EL (cell line): ENCODE measurements at regions not wholly inside any gene's neighbourhood (a gene's known extent, or its start where the extent isn't known, plus 50 kb on each side); places are given as distances from the start of the nearest gene placed in this dataset.

ENCODE experiments used
- DNase-seq: peaks from one replicate; pipeline ENCODE4 v3.0.0-alpha.2; 2016

DNA sequence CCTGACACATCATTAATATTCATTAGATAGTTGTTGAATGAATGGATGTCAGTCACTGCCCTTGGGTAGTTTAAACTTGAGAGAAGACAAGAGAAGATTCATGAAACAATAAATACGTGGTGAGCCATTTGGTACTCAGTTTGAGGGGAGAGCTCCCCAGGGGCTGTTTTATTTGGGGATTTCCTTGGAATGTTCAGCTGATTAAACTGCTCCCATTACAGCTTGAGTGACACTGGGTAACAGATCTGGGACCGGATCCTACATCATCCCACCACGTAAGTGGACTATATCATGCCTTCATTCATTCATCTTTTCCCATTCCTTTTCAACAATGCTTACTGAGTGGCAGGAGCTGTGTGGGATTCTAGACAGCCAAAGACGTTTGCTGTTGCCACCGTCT lies 162.0 kb downstream of the FAT3 start:
- DNase-seq, result no peak

DNA sequence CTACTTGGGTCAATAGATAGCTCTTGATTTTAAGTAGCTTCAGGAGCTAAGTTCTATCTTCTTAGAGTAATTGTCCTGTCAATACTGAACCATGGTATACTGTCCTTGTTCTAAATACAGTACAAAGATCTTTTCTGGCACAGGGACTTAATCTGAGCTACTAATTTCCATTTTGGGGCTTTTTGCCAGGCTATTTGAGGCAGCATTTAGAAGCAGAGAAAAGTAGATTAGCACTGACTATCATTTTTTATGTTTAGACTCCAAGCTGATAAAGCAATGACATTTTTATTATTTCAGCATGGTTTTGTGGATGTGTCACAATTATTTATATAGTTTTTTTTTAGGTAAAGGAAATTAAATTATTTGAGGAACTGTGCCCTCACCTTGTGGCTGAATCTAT lies 163.2 kb downstream of the FAT3 start:
- no peak for DNase-seq

DNA sequence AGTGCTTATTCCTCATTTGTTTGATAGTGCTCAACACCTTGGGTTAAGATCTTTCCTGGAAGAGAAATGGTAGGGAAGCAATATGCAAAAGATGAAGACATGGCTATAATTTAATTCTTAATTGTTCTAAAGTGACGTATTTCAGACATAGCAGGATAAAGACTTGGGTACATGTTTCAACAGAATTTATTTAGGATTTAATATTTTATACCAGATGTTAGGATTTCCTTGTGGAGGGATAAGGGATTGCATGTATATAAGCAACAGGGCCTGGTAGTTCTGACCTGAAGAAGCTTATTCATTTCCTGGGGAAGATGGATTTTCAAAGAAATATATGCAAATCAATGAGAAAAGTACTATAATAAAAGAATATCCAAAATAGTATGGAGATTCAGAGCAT lies 163.8 kb downstream of the FAT3 start:
- no peak for DNase-seq

DNA sequence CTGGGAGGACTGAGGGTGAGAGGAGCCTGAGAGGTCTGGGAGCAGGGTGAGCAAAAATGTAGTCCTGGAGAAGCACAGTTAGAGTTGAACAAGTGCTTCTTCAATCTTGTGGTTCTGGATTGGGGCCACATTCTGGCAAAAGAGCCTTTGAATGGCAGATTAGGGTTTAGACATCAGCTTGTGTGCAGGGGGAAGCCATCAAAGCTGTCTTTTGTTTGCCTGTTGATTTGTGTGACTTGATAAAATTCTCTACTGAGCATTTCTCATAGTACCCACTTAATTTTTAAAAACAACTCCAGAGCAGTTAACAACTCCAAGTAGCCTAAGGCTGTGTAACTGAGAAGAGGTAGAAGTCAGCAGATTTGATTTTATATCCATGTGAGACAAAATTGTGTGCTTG lies 166.2 kb downstream of the FAT3 start:
- no peak for DNase-seq

DNA sequence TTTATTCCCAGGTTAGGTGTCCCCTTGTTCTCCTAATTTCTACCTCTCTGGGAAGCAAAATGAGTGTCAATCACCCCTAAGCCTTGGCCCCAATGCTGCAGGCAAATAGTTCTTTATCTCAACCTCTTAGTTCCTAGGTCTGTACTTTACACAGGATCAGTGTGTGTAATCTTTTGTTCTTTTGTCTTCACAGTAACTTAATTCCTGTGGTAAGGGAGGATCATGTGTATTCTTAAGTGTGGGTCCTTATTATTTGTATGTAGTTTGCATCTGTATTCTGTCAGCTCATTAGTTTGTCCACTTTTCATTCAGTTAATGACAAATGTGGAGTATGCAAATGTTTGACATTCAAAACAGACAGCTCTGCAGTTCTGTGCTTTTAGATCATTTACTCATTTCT lies 166.7 kb downstream of the FAT3 start:
- no peak for DNase-seq

DNA sequence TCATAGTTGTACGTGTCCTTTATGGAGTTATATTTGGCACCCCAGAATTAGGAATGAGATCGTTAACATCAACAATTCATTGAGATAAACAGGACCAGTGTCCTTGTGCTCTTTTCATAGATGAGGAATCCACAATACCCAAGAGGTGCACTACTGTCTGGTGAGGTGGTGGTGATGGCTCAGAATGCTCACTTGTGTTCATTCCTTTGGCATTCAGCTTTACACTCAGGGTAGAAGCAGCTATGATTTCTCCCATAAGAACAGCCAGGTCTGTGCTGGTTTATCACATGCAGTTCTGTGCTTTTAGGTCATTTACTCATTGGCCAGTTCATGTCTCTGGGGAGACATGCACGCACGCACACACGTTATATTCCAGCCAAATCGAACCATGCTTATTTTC lies 167.2 kb downstream of the FAT3 start:
- no peak for DNase-seq

DNA sequence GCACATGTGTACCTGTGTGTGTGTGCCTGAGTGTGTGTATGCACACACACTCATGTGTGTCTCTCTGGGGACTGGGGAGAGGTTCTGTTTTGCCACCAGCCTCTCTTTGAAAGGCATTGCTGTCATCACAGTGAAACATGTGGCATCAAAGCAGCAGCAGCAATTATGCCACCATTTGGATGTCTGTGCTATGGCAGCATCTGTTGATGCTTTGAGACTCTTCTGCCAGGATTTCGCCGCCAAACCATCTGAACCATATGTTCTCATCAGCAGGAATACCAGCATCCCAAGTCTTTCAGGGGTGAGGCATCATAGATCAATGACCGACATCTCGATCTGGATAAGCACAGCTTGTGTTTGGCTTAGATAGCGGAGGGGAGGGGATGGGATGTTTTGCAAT lies 168.6 kb downstream of the FAT3 start:
- DNase-seq, result no peak

DNA sequence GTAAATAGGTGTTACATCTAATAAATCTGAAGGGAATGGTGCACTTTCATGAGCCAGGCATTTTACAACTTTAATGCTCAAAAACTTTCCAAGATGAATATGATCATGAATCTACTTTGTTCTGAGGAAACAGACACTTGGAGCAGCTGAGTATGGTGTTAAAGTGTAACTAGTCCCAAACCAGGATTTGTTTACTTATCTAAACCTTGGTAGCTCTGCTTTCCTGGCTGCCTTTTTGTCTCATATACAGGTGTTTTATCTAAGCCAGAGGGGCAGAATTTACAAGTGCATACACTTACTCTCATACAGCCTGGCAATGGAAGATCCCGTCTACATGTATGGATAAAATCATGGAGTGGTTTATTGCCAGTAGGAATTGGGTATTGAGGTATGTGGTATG lies 171.5 kb downstream of the FAT3 start:
- DNase-seq, result no peak

DNA sequence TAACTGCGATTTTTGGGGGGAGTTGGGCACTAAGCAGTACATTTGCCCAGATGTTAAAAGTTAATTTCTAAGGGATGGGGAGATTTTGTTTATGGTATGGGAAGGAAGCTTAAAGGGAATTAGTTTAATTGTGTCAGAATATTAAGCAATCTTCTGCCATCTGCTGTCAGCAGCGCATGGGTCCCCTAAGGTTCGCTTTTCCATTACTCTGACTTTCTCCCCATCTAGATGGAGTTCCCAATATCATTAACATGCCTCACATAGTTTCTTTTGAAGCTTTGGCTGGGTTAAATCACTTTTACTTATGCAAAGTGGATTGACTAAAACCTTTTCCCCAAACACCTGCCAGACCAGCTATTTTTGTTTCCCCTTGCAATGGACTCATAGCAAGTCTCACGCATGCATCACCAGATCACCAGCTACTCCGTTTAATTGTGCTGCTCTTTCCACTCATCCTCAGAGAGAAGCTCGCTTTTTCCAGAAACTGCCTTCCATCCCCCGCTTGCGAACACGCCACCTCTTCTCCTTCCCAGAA lies 172.7 kb downstream of the FAT3 start:
- no peak for DNase-seq

DNA sequence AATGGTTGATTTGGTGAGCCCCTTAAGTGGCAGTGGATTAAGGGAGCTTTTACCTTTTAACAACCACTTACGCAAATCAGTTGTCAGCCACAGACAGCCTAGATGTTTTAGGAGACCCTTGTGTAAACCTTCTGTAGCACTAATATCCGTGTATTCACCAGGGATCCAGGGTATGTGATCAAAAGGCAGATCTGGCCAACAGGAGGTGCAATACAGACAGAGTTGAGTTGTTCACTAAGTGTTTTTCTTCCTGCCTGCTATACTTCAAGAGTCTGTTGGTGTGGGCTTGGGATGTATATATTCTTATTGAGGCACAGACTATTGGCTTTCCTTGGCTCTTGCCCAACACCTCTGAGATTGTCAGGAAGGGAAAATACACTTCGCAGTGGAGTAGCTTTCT lies 175.1 kb downstream of the FAT3 start:
- DNase-seq, result no peak

DNA sequence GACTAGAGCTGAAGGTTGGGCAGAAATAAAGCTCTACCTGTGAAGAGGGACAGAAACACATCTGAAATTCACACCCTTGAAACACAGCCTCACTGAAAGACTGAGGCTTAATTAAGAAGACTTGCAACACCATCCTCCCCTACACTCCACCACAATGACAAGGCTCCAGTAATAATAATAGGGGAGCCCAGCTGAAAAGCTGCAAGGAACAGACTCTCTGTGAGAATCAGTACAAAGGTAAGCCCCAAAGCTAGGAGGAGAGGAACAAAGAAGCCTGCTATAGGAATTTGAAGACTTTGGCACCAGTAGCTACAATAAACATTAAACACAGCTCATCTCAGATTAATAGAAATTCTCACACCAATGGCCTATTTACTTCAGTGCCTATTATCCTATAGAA lies 176.9 kb downstream of the FAT3 start:
- no peak for DNase-seq

DNA sequence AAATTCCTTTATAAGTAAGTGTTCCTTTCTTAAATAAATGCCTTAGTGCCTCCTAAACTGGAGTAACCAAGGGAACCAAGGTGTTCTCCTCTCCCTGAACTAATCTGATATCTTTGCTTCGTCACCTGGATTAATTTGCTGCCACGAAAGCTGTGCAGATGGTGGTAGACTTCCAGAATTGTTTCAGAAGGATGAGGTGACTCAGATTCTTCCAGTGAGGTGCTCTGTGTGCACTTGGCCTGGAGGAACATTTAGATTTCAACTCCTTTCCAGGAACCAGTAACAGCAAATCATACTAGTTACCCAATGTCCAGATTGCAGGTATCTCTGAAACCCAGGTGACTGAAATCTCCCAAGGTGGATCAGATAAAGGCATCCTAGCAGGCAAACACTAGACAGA lies 181.9 kb downstream of the FAT3 start:
- DNase-seq, result no peak

DNA sequence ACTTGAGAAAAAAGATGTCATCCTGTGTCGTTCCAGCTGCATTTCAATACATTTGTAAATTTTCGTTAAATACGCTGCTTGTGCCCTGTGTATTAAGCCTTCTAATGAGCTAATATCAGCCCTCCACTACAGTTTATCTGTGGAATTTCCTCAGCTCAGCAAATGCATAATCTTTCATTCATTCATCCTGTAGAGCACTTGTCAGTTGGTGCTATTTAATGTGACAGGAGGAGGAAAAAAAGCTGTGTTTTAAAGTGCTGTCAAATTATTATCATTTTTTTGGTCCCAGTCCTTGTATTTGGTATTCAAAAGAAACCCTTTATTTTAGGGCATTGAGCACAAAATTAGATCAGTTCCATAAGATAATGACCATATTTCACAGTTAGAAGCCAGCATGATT lies 184.7 kb downstream of the FAT3 start:
- DNase-seq, result no peak

DNA sequence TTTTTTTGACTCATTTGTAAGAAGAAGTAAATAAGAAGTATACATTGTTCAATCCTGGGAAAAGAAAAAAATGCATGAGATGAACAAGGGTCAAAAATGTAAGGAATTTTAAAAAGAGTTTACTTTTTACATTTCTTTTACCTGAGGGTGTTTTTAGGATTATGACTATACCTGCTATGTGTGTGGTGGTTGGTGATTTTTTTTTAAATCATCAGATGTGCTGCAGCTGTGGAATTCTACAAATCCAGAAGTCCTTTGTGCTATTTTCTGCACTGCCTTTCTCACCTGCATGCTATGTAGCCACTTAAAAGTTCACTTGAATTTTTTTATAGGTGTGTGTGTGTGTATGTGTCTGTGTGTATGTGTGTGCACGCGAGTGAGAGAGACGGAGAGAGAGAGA lies 185.3 kb downstream of the FAT3 start:
- DNase-seq, result no peak

DNA sequence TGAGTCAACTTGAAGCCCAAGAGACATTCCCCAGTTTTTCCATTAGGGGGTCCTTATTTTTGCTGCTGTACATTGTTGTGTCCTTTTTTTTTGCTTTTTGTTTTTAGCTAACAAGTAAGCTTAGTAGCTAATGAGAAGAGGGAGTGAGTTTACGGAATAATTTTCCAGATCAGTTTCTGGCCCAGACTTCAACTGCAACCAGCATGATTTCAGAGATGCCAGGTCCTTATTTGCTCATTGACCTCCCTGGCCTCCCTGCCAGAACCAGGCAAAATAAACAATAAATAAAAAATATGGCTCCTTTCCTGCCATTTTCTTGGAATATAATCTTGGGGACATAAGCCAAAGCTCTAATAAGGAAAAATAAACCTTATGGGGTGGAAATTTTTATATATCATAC lies 185.9 kb downstream of the FAT3 start:
- no peak for DNase-seq

DNA sequence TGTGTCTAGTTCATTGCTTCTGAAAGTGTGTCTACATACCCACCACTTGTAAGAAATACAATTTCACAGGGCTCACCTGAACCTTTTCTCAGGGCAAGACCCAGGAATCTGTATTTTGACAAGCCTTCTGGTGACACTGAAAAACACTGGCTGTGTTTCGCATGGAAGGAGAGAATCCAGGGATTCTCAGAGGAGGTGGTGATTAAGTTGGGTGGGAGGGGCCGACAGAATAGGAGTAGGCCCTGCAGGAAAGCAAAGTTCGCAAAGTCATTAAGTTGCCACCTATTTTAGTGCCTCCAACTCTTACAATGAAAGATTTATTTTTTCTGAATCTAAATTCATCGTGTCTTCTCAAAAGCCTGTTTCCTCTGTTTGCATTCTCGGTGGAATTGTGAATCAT lies 186.8 kb downstream of the FAT3 start:
- DNase-seq, result no peak

DNA sequence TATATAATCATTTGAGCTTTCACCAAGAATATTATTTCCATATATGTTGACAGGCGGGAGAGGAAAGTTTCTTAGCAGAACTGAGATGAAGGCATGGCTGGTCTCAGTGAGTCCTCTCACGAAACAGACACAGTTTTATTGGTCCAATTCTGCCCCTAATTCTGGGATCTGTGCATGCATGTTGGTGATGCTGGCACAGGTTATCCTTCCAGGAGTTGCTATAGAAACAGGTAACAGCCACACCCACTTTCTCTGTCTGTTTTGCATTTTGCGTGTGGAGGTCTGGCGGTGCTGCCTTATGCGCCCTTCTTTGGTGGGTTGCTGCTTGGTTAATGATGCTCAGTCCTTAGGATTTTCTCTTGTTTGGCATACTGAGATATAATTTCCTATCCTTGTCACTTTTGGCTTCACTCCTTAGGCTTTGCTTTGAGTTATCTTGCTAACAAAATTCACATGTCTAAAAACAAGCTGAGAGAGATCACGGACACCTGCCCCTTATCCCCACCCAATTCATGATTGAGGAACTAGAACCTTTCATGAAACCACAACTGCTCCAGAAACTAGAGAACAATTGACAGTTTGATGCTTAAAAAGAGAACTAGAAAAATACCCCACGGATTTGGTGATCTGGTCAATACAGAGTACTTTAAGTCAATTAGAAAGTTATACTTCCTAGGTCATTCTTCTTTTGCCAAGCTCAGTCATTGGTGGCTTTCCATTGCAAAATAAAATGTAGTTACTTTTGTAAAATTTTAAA lies 189.3 kb downstream of the FAT3 start:
- DNase-seq, result no peak

DNA sequence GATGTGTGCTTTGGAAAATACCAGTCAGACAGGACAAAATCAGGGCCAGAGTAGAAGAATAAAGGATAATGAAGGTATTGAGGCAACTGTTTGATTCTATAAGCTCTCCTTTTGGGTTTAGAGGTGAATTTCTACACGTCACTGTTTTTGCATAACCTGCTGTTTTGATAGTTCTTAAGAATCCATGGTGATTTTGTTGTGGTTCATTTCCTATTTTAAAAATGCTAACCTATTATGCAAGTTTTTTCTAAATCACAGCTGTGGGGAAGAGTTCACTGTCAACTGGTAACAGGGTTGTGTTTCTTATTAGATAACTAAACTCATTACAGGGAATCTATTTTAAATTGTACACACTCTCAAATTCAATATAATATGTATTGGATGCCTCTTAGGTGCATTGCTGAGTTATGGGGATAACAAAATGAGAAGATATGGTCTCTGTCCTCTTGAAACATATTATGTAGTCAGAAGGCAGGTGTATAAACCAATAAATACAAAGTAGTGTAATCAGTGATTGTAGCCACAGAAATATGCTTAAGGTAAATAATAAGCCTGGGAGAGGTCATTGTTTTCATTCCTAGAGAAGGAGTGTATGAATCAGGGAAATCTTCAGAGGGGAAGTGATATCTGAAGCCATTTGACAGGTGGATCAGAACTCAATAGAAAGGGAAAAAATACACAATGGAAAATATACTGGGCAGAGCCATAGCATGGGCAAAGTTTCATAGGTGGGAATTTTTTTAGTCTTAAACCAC lies 192.5 kb downstream of the FAT3 start:
- no peak for DNase-seq

DNA sequence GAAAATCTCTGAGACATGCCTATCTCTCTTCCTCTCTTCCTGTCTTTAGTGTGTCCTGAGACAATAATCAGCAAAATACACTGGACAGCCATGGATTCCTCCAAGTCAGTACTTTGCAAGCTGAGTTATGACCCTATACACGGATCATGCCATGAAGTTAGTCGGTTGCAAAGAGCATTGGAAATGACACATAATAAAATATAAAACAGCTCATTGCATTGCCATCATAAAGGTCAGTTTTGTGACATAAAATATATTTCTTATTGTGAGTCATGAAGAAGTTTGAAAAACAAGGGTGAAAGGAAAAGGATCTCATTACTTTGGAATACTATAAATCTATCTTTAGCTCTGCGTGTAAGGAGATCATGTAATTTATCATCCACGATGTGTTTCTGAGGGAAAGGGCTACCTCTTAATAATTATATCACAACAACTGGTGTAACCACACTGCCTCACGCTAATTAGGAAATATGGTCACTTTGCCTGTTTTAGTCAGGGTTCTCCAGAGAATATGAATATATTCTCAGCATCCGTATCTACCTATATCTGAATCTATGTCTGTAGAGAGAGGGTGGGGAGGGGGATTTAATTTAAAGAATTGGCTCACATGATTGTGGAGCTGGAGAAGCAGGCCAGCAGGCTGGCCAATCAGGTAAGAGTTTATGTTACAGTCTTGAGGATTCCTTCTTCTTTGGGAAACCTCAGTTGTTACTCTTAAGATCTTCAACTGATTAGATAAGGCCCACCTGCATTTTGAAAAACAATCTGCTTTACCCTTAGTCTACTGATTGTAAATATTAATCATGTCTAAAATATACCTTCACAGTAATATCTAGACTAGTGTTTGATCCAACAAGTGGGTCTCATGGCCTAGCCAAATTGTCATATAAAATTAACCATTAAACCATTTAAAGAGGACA lies 198.8 kb downstream of the FAT3 start:
- DNase-seq, result peak; percentile 66

DNA sequence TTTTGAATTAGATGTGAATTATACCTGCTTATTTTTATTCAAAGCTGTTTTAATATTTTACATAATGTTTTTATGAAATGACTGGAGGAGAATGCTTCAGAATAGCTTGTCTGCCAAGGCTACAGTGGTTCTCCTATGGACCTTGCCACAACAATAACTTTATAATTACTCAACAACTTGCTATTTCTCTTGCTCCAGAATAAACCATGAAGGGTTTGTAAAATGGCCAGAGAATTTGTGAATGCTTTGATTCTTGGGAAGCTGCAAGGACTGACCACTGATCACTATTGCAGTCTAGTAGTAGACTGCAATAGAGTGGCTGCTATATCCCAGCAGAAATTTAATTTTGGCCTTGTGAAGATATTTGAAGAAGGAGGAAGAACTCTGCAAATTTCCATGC lies 199.7 kb downstream of the FAT3 start:
- DNase-seq, result peak; percentile 62

DNA sequence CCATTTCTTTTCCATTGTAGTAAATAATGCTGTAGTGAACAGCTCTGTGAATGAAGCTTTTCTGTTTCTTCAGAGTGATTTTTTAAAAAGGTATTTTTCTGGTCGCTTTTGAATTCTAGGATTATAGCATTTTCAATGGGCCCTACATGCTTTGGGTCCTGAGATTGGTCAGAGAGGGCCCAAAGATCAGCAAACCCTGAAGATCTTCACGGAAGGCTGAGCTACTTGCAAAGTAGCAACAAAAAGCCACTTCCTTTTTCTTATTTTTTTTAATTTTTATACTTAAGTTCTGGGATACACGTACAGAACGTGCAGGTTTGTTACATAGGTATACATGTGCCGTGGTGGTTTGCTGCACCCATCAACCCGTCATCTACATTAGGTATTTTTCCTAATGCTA lies 200.5 kb downstream of the FAT3 start:
- DNase-seq, result no peak

DNA sequence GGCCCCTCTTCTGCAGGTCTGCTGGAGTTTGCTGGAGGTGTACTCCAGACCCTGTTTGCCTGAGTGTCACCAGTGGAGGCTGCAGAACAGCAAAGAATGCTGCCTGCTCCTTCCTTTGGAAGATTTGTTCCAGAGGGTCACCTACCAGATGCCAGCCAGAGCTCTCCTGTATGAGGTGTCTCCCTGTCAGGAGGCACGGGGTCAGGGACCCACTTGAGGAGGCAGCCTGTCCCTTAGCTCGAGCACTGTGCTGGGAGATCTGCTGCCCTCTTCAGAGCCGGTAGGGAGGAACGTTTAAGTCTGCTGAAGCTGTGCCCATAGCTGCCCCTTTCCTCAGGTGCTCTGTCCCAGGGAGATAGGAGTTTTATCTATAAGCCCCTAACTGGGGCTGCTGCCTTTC lies 207.9 kb downstream of the FAT3 start:
- DNase-seq, result no peak
